Choroid plexus epithelial cell (primary cell): ENCODE measurements at regions not wholly inside any gene's neighbourhood (a gene's known extent, or its start where the extent isn't known, plus 50 kb on each side); places are given as distances from the start of the nearest gene placed in this dataset.
"Not testable (repeated sequence)": the region's sequence is repeated elsewhere in the genome, so short reads cannot be mapped to it uniquely, and the experiment has no call there.

Experiments used
- DNase-seq: peaks from one replicate; pipeline ENCODE4 v3.0.0-alpha.2; 2010; ENCODE audit warnings: low read depth
- H3K4me3 ChIP-seq: 2 replicates; pipeline ENCODE4 v1.5.1; 2011; ENCODE audit warnings: low read depth, mild to moderate bottlenecking, control low read depth, low read length, moderate library complexity
- CTCF ChIP-seq: conservative IDR thresholded peaks from 2 replicates; pipeline ENCODE4 v1.5.1; 2011; ENCODE audit warnings: low read depth, mild to moderate bottlenecking, control low read depth, inconsistent platforms, low read length, moderate library complexity

DNA sequence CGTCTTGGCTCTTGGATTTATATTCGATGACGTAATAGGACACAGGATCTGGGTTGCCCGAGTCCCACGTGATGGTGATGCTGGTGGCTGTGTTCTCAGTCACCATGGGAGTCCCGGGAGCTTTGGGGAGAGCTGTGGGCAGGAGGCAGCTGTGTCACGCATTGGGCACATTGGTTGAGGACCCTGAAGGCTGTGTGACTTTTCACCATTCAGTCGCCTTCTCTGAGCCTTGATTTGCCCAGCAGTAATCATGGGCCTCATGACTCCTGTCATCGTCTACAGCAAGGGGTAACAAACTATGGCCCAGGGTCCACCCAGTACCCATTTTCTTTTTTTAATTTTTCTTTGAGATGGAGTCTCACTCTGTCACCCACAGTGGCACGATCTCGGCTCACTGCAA lies 96.3 kb downstream of the PTPRS start:
- TF ChIP-seq CTCF = no peak
- H3K4me3 ChIP-seq = no peak overlapping the region
- DNase-seq = no peak

- DNase-seq = no peak
- TF ChIP-seq CTCF = no peak
- H3K4me3 ChIP-seq = no peak overlapping the region
These were observed 96.7 kb downstream of the PTPRS start for GRCh38 chr19:5243878-5244277.

DNA sequence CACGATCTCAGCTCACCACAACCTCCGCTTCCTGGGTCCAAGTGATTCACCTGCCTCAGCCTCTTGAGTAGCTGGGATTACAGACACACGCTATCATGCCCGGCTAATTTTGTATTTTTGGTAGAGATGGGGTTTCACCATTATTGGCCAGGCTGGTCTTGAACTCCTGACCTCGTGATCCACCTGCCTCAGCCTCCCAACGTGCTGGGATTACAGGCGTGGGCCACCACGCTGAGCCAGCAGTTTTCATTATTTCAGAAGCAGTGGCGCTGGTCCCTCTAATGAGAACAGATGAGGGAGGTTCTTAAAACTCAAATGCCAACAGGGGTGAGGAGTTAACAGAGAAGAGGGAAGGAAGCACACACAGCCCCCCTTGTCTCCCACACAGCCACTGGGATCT lies 98.7 kb downstream of the PTPRS start:
- not testable (repeated sequence) for DNase-seq

DNA sequence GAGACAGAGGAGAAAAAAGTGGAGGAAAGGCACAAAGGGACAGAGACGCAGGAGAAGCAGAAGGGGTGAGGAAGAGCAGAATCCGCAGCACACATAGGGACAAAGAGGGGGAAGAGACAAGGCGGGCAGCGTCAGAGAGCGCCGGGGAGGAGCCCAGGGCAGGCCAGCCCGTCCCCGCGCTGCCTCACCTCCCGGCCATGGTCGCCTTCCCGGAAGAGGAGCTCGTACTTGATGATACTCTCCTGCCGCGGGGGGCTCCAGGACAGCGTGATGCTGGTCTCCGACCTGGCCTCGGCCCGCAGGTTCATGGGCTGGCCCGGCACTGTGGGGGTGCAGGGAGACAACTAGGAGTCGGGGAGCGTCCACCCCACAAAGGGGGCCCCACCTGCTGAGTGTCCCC lies 100.6 kb downstream of the PTPRS start:
- no peak for DNase-seq
- no peak overlapping the region for H3K4me3 ChIP-seq
- TF ChIP-seq CTCF = no peak

More for the DNA sequence above, 98.7 kb downstream of the PTPRS start:
- not testable (repeated sequence) for H3K4me3 ChIP-seq

DNA sequence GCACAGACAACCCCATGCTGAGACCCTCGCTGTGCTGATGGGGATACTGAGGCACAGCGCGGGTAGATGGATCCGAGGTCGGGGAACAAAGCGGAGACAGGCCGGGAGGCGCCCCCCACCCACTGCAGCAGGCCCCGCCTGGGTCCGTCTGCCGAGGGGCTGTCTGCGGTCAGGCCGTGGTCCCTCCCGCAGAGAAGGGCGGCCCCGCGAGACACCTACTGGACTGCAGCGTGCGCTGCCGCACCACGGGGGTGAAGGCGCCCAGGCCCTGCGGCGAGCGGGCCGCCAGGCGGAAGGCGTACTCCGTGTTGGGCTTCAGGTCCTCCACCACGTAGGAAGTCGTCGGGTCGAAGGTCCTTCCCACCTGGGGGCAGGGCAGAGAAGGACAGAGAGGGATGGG lies 101.9 kb downstream of the PTPRS start:
- H3K4me3 ChIP-seq = no peak overlapping the region
- no peak for DNase-seq

GRCh38 chr19:5237939-5238480 lies 102.6 kb downstream of the PTPRS start:
- H3K4me3 ChIP-seq = no peak overlapping the region
- no peak for TF ChIP-seq CTCF
- DNase-seq = no peak

More for the DNA sequence above, 101.9 kb downstream of the PTPRS start:
- no peak for TF ChIP-seq CTCF

GRCh38 chr19:5237190-5237780 lies 103.3 kb downstream of the PTPRS start:
- no peak overlapping the region for H3K4me3 ChIP-seq
- DNase-seq = no peak
- no peak for TF ChIP-seq CTCF
